H9 (cell line): ENCODE measurements at regions not wholly inside any gene's neighbourhood (a gene's known extent, or its start where the extent isn't known, plus 50 kb on each side); places are given as distances from the start of the nearest gene placed in this dataset.

Experiments used
- DNase-seq: peaks from one replicate; pipeline ENCODE4 v3.0.0-alpha.2; 2017
- H2AFZ ChIP-seq: one replicate; pipeline ENCODE4 v1.6.1; 2013; ENCODE audit warnings: mild to moderate bottlenecking, low read length, control low read depth, moderate library complexity
- H2AK5ac ChIP-seq: 2 replicates; pipeline ENCODE4 v1.6.1; 2013; ENCODE audit warnings: low read length, control low read depth, mixed read lengths; ENCODE audit not compliant: insufficient read length
- H2BK120ac ChIP-seq: one replicate; pipeline ENCODE4 v1.6.1; 2013; ENCODE audit warnings: low read depth, mild to moderate bottlenecking, low read length, control low read depth, inconsistent platforms; ENCODE audit not compliant: poor library complexity, severe bottlenecking
- H2BK12ac ChIP-seq: 2 replicates; pipeline ENCODE4 v1.6.1; 2013; ENCODE audit warnings: low read length, control low read depth, mixed read lengths, low read depth; ENCODE audit not compliant: insufficient read length
- H2BK15ac ChIP-seq: 2 replicates; pipeline ENCODE4 v1.6.1; 2013; ENCODE audit warnings: low read depth, low read length, control low read depth
- H2BK20ac ChIP-seq: one replicate; pipeline ENCODE4 v1.6.1; 2013; ENCODE audit warnings: low read depth, mild to moderate bottlenecking, low read length, control low read depth, inconsistent platforms; ENCODE audit not compliant: poor library complexity, severe bottlenecking
- H2BK5ac ChIP-seq: 2 replicates; pipeline ENCODE4 v1.6.1; 2013; ENCODE audit warnings: low read length, control low read depth, mixed read lengths; ENCODE audit not compliant: insufficient read length
- H3K14ac ChIP-seq: 2 replicates; pipeline ENCODE4 v1.6.1; 2013; ENCODE audit warnings: low read length, control low read depth; ENCODE audit not compliant: insufficient read depth
- H3K18ac ChIP-seq: 2 replicates; pipeline ENCODE4 v1.6.1; 2013; ENCODE audit warnings: low read depth, mild to moderate bottlenecking, mixed read lengths, low read length, control low read depth; ENCODE audit not compliant: insufficient read length
- H3K23ac ChIP-seq: 2 replicates; pipeline ENCODE4 v1.6.1; 2013; ENCODE audit warnings: low read length, control low read depth, mixed read lengths, low read depth; ENCODE audit not compliant: insufficient read length
- H3K23me2 ChIP-seq: 2 replicates; pipeline ENCODE4 v1.6.1; 2013; ENCODE audit warnings: low read depth, mild to moderate bottlenecking, mixed read lengths, low read length, control low read depth; ENCODE audit not compliant: insufficient read length, poor library complexity, severe bottlenecking
- H3K27ac ChIP-seq: 2 replicates; pipeline ENCODE4 v1.5.1; 2013; ENCODE audit warnings: low read length, control low read depth, mixed read lengths, low read depth; ENCODE audit not compliant: insufficient read length
- H3K27me3 ChIP-seq: 2 replicates; pipeline ENCODE4 v1.6.1; 2013; ENCODE audit warnings: low read length, control low read depth, inconsistent platforms; ENCODE audit not compliant: insufficient read depth
- H3K4ac ChIP-seq: 2 replicates; pipeline ENCODE4 v1.6.1; 2013; ENCODE audit warnings: low read depth, mild to moderate bottlenecking, control low read depth, inconsistent platforms, low read length, moderate library complexity
- H3K4me1 ChIP-seq: 2 replicates; pipeline ENCODE4 v1.6.1; 2013; ENCODE audit warnings: low read length, control low read depth, inconsistent platforms; ENCODE audit not compliant: insufficient read depth
- H3K4me2 ChIP-seq: 2 replicates; pipeline ENCODE4 v1.6.1; 2013; ENCODE audit warnings: low read length, control low read depth, mixed read lengths; ENCODE audit not compliant: insufficient read length, insufficient read depth
- H3K56ac ChIP-seq: 2 replicates; pipeline ENCODE4 v1.6.1; 2013; ENCODE audit warnings: low read depth, mild to moderate bottlenecking, mixed read lengths, low read length, control low read depth; ENCODE audit not compliant: insufficient read length
- H3K79me1 ChIP-seq: 2 replicates; pipeline ENCODE4 v1.6.1; 2013; ENCODE audit warnings: low read depth, mild to moderate bottlenecking, moderate library complexity, low read length, control low read depth, inconsistent platforms; ENCODE audit not compliant: insufficient read depth, poor library complexity, severe bottlenecking
- H3K79me2 ChIP-seq: 2 replicates; pipeline ENCODE4 v1.6.1; 2013; ENCODE audit warnings: low read length, control low read depth, inconsistent platforms; ENCODE audit not compliant: insufficient read depth
- H3K9ac ChIP-seq: 2 replicates; pipeline ENCODE4 v1.6.1; 2013; ENCODE audit warnings: low read length, control low read depth, mixed read lengths; ENCODE audit not compliant: insufficient read length; ENCODE audit errors: extremely low read depth
- H3K9me3 ChIP-seq: one replicate; pipeline ENCODE4 v1.6.1; 2013; ENCODE audit warnings: low read depth, low read length, inconsistent platforms; ENCODE audit not compliant: control insufficient read depth
- H3T11ph ChIP-seq: one replicate; pipeline ENCODE4 v1.6.1; 2013; ENCODE audit warnings: mild to moderate bottlenecking, low read length, control low read depth, inconsistent platforms
- H4K20me1 ChIP-seq: one replicate; pipeline ENCODE4 v1.6.1; 2013; ENCODE audit not compliant: control insufficient read depth, insufficient read length, insufficient read depth
- H4K5ac ChIP-seq: 2 replicates; pipeline ENCODE4 v1.6.1; 2013; ENCODE audit warnings: low read depth, mild to moderate bottlenecking, mixed read lengths, low read length, control low read depth; ENCODE audit not compliant: insufficient read length
- H4K8ac ChIP-seq: replicated peaks from 2 replicates; pipeline ENCODE4 v1.6.1; 2013; ENCODE audit warnings: low read length, control low read depth, mixed read lengths, low read depth; ENCODE audit not compliant: insufficient read length
- H4K91ac ChIP-seq: 2 replicates; pipeline ENCODE4 v1.6.1; 2013; ENCODE audit warnings: low read depth, mild to moderate bottlenecking, moderate library complexity, mixed read lengths, low read length, control low read depth; ENCODE audit not compliant: insufficient read length
- H3K27ac Mint-ChIP-seq, 3 experiments: 2 replicates in 2 of 3; 3 replicates in 1 of 3; pipeline ENCODE4 v1.8.0; 2020 to 2021; ENCODE audit warnings: mixed read lengths in 3 of 3, mild to moderate bottlenecking in 1 of 3, moderate library complexity in 1 of 3
- H3K27me3 Mint-ChIP-seq: 2 replicates; pipeline ENCODE4 v1.8.0; 2021; ENCODE audit warnings: low read depth, mild to moderate bottlenecking, moderate library complexity, mixed read lengths
- H3K36me3 Mint-ChIP-seq, 3 experiments: 2 replicates in 2 of 3; 3 replicates in 1 of 3; pipeline ENCODE4 v1.8.0; 2020 to 2021; ENCODE audit warnings: low read depth in 3 of 3, mixed read lengths in 3 of 3; ENCODE audit not compliant: insufficient read depth in 1 of 3
- H3K4me1 Mint-ChIP-seq, 2 experiments: 2 replicates each; pipeline ENCODE4 v1.8.0; 2020; ENCODE audit warnings: mixed read lengths in 2 of 2
- H3K4me3 Mint-ChIP-seq, 2 experiments: 2 replicates in 1 of 2; 3 replicates in 1 of 2; pipeline ENCODE4 v1.8.0; 2020 to 2021; ENCODE audit warnings: mild to moderate bottlenecking in 2 of 2, mixed read lengths in 2 of 2, moderate library complexity in 1 of 2
- H3K9me3 Mint-ChIP-seq, 2 experiments: 2 replicates in 1 of 2; 3 replicates in 1 of 2; pipeline ENCODE4 v1.8.0; 2020; ENCODE audit warnings: mild to moderate bottlenecking in 2 of 2, mixed read lengths in 2 of 2, moderate library complexity in 1 of 2
- WGBS: extraction: QIAGEN DNeasy Blood & Tissue Kit; methylation state at CpG from one replicate; pipeline ENCODE4 v1.1.7; 2013; ENCODE audit warnings: missing lambda C conversion rate, low lambda C conversion rate, mixed read lengths; ENCODE audit not compliant: insufficient read length; ENCODE audit errors: extremely low coverage; 5-methylcytosine and 5-hydroxymethylcytosine counted together
- TF ChIP-seq, protein P1 (sequence below): fragments of 200-600 bp; sonication (generic); conservative IDR thresholded peaks from 3 replicates; pipeline ENCODE4 v1.8.0; 2021; ENCODE audit warnings: antibody characterized with exemption, mild to moderate bottlenecking

DNA sequence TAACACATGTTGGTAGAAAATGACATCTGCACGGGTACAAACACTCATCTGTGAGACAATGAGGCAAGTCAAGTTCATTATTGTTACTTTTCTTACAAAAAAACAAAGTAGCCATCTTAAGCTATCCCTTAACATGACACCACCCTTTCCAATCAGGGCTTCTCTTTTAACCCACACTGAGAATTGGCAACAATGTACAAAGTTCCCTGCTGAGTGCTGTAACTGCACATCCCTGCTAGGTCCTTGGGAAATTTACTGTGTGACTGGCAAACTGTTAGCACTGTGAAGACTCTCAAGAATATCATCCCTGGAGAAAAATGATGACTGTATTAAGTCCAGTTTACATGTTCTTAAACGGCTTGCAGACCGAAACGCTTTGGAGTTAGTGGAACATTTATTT is 185.8 kb upstream of the PLD5 start:
- Histone ChIP-seq H3K79me1 (no peaks in the 10 kb centered on the region), H3K18ac (no peak overlapping the region), H3K9me3 (no peaks in the 10 kb centered on the region), H2BK120ac (no peak overlapping the region), H3K4ac (no peak overlapping the region), H3T11ph (no peak overlapping the region), H3K14ac (no peak overlapping the region), H2BK12ac (no peak overlapping the region), H4K20me1 (no peaks in the 10 kb centered on the region), H2AK5ac (no peak overlapping the region), H3K79me2 (no peaks in the 10 kb centered on the region), H3K4me2 (no peak overlapping the region), H3K9ac (no peak overlapping the region), H2BK15ac (no peak overlapping the region), H3K27ac (no peak overlapping the region), H4K91ac (no peak overlapping the region), H4K8ac (no peak overlapping the region), H3K27me3 (peaks cover 3% of the 10 kb centered on the region; the same call in 1 of the 2 replicates), H4K5ac (no peak overlapping the region), H3K23me2 (no peaks in the 10 kb centered on the region), H3K56ac (no peak overlapping the region), H2AFZ (no peak overlapping the region), H2BK20ac (no peak overlapping the region), H3K4me1 (no peaks in the 10 kb centered on the region; the same call in 1 of the 2 replicates), H3K23ac (no peak overlapping the region), H2BK5ac (no peak overlapping the region)
- TF ChIP-seq, protein P1, sequence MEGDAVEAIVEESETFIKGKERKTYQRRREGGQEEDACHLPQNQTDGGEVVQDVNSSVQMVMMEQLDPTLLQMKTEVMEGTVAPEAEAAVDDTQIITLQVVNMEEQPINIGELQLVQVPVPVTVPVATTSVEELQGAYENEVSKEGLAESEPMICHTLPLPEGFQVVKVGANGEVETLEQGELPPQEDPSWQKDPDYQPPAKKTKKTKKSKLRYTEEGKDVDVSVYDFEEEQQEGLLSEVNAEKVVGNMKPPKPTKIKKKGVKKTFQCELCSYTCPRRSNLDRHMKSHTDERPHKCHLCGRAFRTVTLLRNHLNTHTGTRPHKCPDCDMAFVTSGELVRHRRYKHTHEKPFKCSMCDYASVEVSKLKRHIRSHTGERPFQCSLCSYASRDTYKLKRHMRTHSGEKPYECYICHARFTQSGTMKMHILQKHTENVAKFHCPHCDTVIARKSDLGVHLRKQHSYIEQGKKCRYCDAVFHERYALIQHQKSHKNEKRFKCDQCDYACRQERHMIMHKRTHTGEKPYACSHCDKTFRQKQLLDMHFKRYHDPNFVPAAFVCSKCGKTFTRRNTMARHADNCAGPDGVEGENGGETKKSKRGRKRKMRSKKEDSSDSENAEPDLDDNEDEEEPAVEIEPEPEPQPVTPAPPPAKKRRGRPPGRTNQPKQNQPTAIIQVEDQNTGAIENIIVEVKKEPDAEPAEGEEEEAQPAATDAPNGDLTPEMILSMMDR: no peak
- no CpG with 5 or more reads among the region's 4 CpGs for WGBS
- Mint-ChIP-seq H3K4me3 (no peak overlapping the region), H3K27me3 (peaks cover 37% of the 10 kb centered on the region), H3K9me3 (peaks cover 0 to 4% of the 10 kb centered on the region in 2 experiments; a peak in 2 of 5 replicates), H3K4me1 (peaks cover 21 to 31% of the 10 kb centered on the region in 2 experiments), H3K36me3 (peaks cover 0 to 4% (median 1%) of the 10 kb centered on the region in 3 experiments; a peak in 2 of 7 replicates), H3K27ac (no peak overlapping the region)
- DNase-seq: no peak
